ENCODE measurements at regions not wholly inside any gene's neighbourhood (a gene's known extent, or its start where the extent isn't known, plus 50 kb on each side); places are given as distances from the start of the nearest gene placed in this dataset.

GRCh38 chr15:97717806-97718205, 242.7 kb upstream of the ARRDC4 start:
- no peak for DNase-seq

- no peak for DNase-seq
These were observed 242.0 kb upstream of the ARRDC4 start for GRCh38 chr15:97718509-97718908.

GRCh38 chr15:97728791-97729190, 231.7 kb upstream of the ARRDC4 start:
- DNase-seq: no peak

- DNase-seq: no peak
These were observed 231.2 kb upstream of the ARRDC4 start for GRCh38 chr15:97729270-97729669.

- DNase-seq: no peak
These were observed 230.2 kb upstream of the ARRDC4 start for GRCh38 chr15:97730315-97730714.

GRCh38 chr15:97731859-97732258, 228.6 kb upstream of the ARRDC4 start:
- no peak for DNase-seq

GRCh38 chr15:97733373-97733772, 227.1 kb upstream of the ARRDC4 start:
- DNase-seq: no peak

- DNase-seq: no peak
These were observed 223.8 kb upstream of the ARRDC4 start for GRCh38 chr15:97736748-97737147.

GRCh38 chr15:97745481-97746071, 214.9 kb upstream of the ARRDC4 start:
- no peak for DNase-seq

GRCh38 chr15:97747342-97747741, 213.2 kb upstream of the ARRDC4 start:
- DNase-seq: no peak

- no peak for DNase-seq
These were observed 211.9 kb upstream of the ARRDC4 start for GRCh38 chr15:97748576-97748975.

GRCh38 chr15:97750060-97750459, 210.4 kb upstream of the ARRDC4 start:
- DNase-seq: no peak

GRCh38 chr15:97755726-97756125, 204.8 kb upstream of the ARRDC4 start:
- no peak for DNase-seq

GRCh38 chr15:97759363-97759762, 201.1 kb upstream of the ARRDC4 start:
- DNase-seq: no peak

- no peak for DNase-seq
These were observed 199.4 kb upstream of the ARRDC4 start for GRCh38 chr15:97761110-97761509.

- no peak for DNase-seq
These were observed 177.3 kb upstream of the ARRDC4 start for GRCh38 chr15:97783240-97783639.

- DNase-seq: no peak
These were observed 173.8 kb upstream of the ARRDC4 start for GRCh38 chr15:97786741-97787140.

GRCh38 chr15:97790180-97790579, 170.3 kb upstream of the ARRDC4 start:
- no peak for DNase-seq

- DNase-seq: no peak
These were observed 168.4 kb upstream of the ARRDC4 start for GRCh38 chr15:97791824-97792792.

GRCh38 chr15:97804950-97805349, 155.6 kb upstream of the ARRDC4 start:
- no peak for DNase-seq

- DNase-seq: no peak
These were observed 153.7 kb upstream of the ARRDC4 start for GRCh38 chr15:97806766-97807165.

- DNase-seq: no peak
These were observed 144.7 kb upstream of the ARRDC4 start for GRCh38 chr15:97815835-97816234.

GRCh38 chr15:97817276-97817890, 143.1 kb upstream of the ARRDC4 start:
- no peak for DNase-seq

Measured in skin of body (tissue), 1 donor.